PC-3 (cell line): ENCODE measurements at regions not wholly inside any gene's neighbourhood (a gene's known extent, or its start where the extent isn't known, plus 50 kb on each side); places are given as distances from the start of the nearest gene placed in this dataset.

Experiments used
- CTCF ChIP-seq: fragments of 300-600 bp; sonication (generic); conservative IDR thresholded peaks from 2 replicates; pipeline ENCODE4 v1.5.1; 2017; ENCODE audit warnings: antibody characterized with exemption, low read depth, mild to moderate bottlenecking, low read length
- EZH2phosphoT487 ChIP-seq: fragments of 300-600 bp; sonication (generic); IDR thresholded peaks from 2 replicates; pipeline ENCODE4 v1.6.1; 2018; ENCODE audit warnings: mild to moderate bottlenecking, antibody characterized with exemption, low read length, borderline replicate concordance

GRCh38 chr7:124208173-124208572 is 175.3 kb upstream of the TMEM229A start:
- TF ChIP-seq CTCF (no peak), EZH2phosphoT487 (no peak)
